Ishikawa (cell line): ENCODE measurements at regions not wholly inside any gene's neighbourhood (a gene's known extent, or its start where the extent isn't known, plus 50 kb on each side); places are given as distances from the start of the nearest gene placed in this dataset.

Experiments used
- CEBPB ChIP-seq: IDR thresholded peaks from 2 replicates; pipeline ENCODE4 v1.6.1; 2012
- CREB1 ChIP-seq: IDR thresholded peaks from 2 replicates; pipeline ENCODE4 v1.6.1; 2012; ENCODE audit warnings: low read depth
- EGR1 ChIP-seq: IDR thresholded peaks from 2 replicates; pipeline ENCODE4 v1.6.1; 2012
- EP300 ChIP-seq: IDR thresholded peaks from 2 replicates; pipeline ENCODE4 v1.6.1; 2012; ENCODE audit warnings: borderline replicate concordance
- FOXM1 ChIP-seq: IDR thresholded peaks from 2 replicates; pipeline ENCODE4 v1.6.1; 2012; ENCODE audit warnings: low read depth, borderline replicate concordance
- MAX ChIP-seq: IDR thresholded peaks from 2 replicates; pipeline ENCODE4 v1.6.1; 2012
- NFIC ChIP-seq: IDR thresholded peaks from 2 replicates; pipeline ENCODE4 v1.6.1; 2012
- RAD21 ChIP-seq: IDR thresholded peaks from 2 replicates; pipeline ENCODE4 v1.6.1; 2012; ENCODE audit warnings: low read depth
- REST ChIP-seq: IDR thresholded peaks from 2 replicates; pipeline ENCODE4 v1.6.1; 2012; ENCODE audit warnings: low read depth, mild to moderate bottlenecking
- TAF1 ChIP-seq: IDR thresholded peaks from 2 replicates; pipeline ENCODE4 v1.6.1; 2012; ENCODE audit warnings: low read depth, mild to moderate bottlenecking
- TCF12 ChIP-seq: IDR thresholded peaks from 2 replicates; pipeline ENCODE4 v1.6.1; 2012; ENCODE audit warnings: low read depth
- TEAD4 ChIP-seq: IDR thresholded peaks from 2 replicates; pipeline ENCODE4 v1.6.1; 2012
- USF1 ChIP-seq: IDR thresholded peaks from 2 replicates; pipeline ENCODE4 v1.6.1; 2012
- YY1 ChIP-seq: IDR thresholded peaks from 2 replicates; pipeline ENCODE4 v1.6.1; 2012; ENCODE audit warnings: low read depth
- ZBTB7A ChIP-seq: IDR thresholded peaks from 2 replicates; pipeline ENCODE4 v1.6.1; 2012; ENCODE audit warnings: low read depth

GRCh38 chr2:124967325-124967724, 942.2 kb downstream of the CNTNAP5 start:
- no peak for TF ChIP-seq YY1
- no peak for TF ChIP-seq EP300
- no peak for TF ChIP-seq ZBTB7A
- no peak for TF ChIP-seq CEBPB
- TF ChIP-seq USF1 = no peak
- TF ChIP-seq NFIC = no peak
- no peak for TF ChIP-seq RAD21
- no peak for TF ChIP-seq REST
- no peak for TF ChIP-seq TCF12
- no peak for TF ChIP-seq TAF1
- TF ChIP-seq MAX = no peak
- TF ChIP-seq EGR1 = no peak
- no peak for TF ChIP-seq CREB1

GRCh38 chr2:124970030-124970429, 944.9 kb downstream of the CNTNAP5 start:
- TF ChIP-seq EGR1 = no peak
- no peak for TF ChIP-seq MAX
- no peak for TF ChIP-seq NFIC
- TF ChIP-seq RAD21 = no peak
- TF ChIP-seq EP300 = no peak
- no peak for TF ChIP-seq TEAD4
- no peak for TF ChIP-seq CREB1
- TF ChIP-seq TCF12 = no peak
- TF ChIP-seq TAF1 = no peak
- TF ChIP-seq FOXM1 = no peak
- no peak for TF ChIP-seq USF1
- TF ChIP-seq ZBTB7A = no peak
- TF ChIP-seq REST = no peak
- no peak for TF ChIP-seq YY1
- TF ChIP-seq CEBPB = no peak

GRCh38 chr2:124973396-124973795, 948.3 kb downstream of the CNTNAP5 start:
- TF ChIP-seq CEBPB (no peak), ZBTB7A (no peak), EGR1 (no peak), YY1 (no peak), FOXM1 (no peak), REST (no peak), EP300 (no peak), CREB1 (no peak), MAX (no peak), USF1 (no peak), TCF12 (no peak), TAF1 (no peak), NFIC (no peak)

- TF ChIP-seq ZBTB7A (no peak), EP300 (no peak), CREB1 (no peak), NFIC (no peak), YY1 (no peak)
Observed at GRCh38 chr2:124975224-124975623, 950.1 kb downstream of the CNTNAP5 start.
